CD4-positive, alpha-beta T cell treated with Interleukin-10 for 1 hour (primary cell): ENCODE measurements at regions not wholly inside any gene's neighbourhood (a gene's known extent, or its start where the extent isn't known, plus 50 kb on each side); places are given as distances from the start of the nearest gene placed in this dataset.

Experiments
- DNase-seq: peaks from one replicate; pipeline ENCODE4 v3.0.0-alpha.2; 2020

GRCh38 chr2:226366920-226367319, 432.7 kb downstream of the IRS1 start:
- no peak for DNase-seq

- DNase-seq = no peak
These were observed 435.4 kb downstream of the IRS1 start for GRCh38 chr2:226364217-226364616.

GRCh38 chr2:226362980-226363379, 436.6 kb downstream of the IRS1 start:
- DNase-seq = no peak

- DNase-seq = no peak
These were observed 439.0 kb downstream of the IRS1 start for GRCh38 chr2:226360658-226361057.

- DNase-seq = no peak
These were observed 440.9 kb downstream of the IRS1 start for GRCh38 chr2:226358688-226359087.

GRCh38 chr2:226357816-226358215, 441.8 kb downstream of the IRS1 start:
- DNase-seq = no peak

- DNase-seq = no peak
These were observed 444.0 kb downstream of the IRS1 start for GRCh38 chr2:226355600-226355999.

- no peak for DNase-seq
These were observed 445.2 kb downstream of the IRS1 start for GRCh38 chr2:226354434-226354833.

GRCh38 chr2:226352941-226353560, 446.6 kb downstream of the IRS1 start:
- DNase-seq = no peak

- DNase-seq = no peak
These were observed 447.9 kb downstream of the IRS1 start for GRCh38 chr2:226351711-226352110.

- no peak for DNase-seq
These were observed 460.0 kb downstream of the IRS1 start for GRCh38 chr2:226339616-226340015.

- no peak for DNase-seq
These were observed 460.8 kb downstream of the IRS1 start for GRCh38 chr2:226338825-226339224.

GRCh38 chr2:226337941-226338600, 461.5 kb downstream of the IRS1 start:
- no peak for DNase-seq

GRCh38 chr2:226336283-226336682, 463.3 kb downstream of the IRS1 start:
- DNase-seq = no peak

GRCh38 chr2:226334981-226335720, 464.5 kb downstream of the IRS1 start:
- no peak for DNase-seq

GRCh38 chr2:226333388-226333787, 466.2 kb downstream of the IRS1 start:
- DNase-seq = no peak

- DNase-seq = no peak
These were observed 469.4 kb downstream of the IRS1 start for GRCh38 chr2:226330206-226330605.

- no peak for DNase-seq
These were observed 470.4 kb downstream of the IRS1 start for GRCh38 chr2:226329180-226329579.

- DNase-seq = no peak
These were observed 471.8 kb downstream of the IRS1 start for GRCh38 chr2:226327830-226328229.

- no peak for DNase-seq
These were observed 474.1 kb downstream of the IRS1 start for GRCh38 chr2:226325526-226325925.

- DNase-seq = no peak
These were observed 479.3 kb downstream of the IRS1 start for GRCh38 chr2:226320076-226320948.

GRCh38 chr2:226317970-226318369, 481.6 kb downstream of the IRS1 start:
- DNase-seq = no peak

- no peak for DNase-seq
These were observed 486.6 kb downstream of the IRS1 start for GRCh38 chr2:226313060-226313459.
